ENCODE measurements at regions not wholly inside any gene's neighbourhood (a gene's known extent, or its start where the extent isn't known, plus 50 kb on each side); places are given as distances from the start of the nearest gene placed in this dataset.

DNA sequence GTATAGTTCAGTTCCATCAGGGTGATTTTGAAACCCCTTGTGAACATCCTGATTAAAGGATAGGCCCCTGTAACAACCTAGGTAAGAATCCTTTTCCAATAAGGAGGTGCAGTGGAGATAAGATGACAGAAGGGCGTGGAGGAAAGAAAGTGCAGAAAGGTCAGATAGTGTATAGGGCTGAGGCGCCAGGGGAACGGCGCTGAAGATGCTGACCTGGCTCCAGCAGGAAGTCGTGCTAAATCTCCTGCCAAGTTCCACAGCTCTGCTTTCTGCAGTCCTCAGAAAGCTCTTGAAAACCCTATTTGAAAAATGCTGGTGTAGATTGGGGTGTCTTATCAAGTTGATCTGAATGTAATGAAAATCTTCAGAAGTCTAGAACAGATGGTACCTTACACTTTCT lies 221.7 kb downstream of the COG6 start:
- TF ChIP-seq, protein P1, sequence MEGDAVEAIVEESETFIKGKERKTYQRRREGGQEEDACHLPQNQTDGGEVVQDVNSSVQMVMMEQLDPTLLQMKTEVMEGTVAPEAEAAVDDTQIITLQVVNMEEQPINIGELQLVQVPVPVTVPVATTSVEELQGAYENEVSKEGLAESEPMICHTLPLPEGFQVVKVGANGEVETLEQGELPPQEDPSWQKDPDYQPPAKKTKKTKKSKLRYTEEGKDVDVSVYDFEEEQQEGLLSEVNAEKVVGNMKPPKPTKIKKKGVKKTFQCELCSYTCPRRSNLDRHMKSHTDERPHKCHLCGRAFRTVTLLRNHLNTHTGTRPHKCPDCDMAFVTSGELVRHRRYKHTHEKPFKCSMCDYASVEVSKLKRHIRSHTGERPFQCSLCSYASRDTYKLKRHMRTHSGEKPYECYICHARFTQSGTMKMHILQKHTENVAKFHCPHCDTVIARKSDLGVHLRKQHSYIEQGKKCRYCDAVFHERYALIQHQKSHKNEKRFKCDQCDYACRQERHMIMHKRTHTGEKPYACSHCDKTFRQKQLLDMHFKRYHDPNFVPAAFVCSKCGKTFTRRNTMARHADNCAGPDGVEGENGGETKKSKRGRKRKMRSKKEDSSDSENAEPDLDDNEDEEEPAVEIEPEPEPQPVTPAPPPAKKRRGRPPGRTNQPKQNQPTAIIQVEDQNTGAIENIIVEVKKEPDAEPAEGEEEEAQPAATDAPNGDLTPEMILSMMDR (IDR thresholded peaks at IDR 0.05), result no peak
- no peak for TF ChIP-seq POLR2AphosphoS5 (IDR thresholded peaks at IDR 0.05)
- no peak for TF ChIP-seq POLR2A (IDR thresholded peaks at IDR 0.05)

Measured in breast epithelium (tissue), 3 donors.